ENCODE measurements at regions not wholly inside any gene's neighbourhood (a gene's known extent, or its start where the extent isn't known, plus 50 kb on each side); places are given as distances from the start of the nearest gene placed in this dataset.

DNA sequence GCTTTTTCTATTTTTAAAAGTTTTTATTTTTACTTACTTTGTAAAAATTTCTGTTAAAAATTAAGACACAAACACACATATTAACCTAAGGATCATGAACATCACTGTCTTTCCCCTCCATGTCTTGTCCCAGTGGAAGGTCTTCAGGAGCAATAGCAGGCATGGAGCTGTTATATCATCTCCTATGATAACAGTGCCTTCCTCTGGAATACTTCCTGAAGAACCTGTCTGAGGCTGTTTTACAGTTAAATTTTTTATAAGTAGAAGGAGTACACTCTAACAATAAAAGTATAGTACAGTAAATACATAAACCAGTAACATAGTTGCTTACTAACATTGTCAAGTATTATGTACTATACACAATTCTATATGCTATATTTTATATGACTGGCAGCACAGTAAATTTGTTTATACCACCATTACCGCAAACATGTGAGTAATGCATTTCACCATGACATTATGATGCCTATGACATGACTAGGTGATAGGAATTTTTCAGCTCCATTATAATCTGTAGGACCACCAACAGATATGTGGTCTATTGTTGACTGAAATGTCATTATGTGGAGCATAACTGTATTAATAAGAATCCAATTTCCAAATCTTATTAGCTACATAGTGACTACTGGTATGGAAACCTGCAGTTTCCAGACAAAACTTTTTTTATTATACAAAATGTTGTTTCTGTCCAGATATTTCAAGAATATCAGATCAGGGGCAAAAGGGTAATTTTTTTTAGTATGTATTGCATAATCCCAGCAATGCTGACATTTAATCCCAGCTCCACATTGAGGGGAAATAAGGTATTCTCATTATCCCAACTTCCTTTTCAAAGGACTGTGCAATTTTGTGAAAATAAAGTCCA is 337.2 kb upstream of the SLC39A10 start:
- no peak for ATAC-seq

DNA sequence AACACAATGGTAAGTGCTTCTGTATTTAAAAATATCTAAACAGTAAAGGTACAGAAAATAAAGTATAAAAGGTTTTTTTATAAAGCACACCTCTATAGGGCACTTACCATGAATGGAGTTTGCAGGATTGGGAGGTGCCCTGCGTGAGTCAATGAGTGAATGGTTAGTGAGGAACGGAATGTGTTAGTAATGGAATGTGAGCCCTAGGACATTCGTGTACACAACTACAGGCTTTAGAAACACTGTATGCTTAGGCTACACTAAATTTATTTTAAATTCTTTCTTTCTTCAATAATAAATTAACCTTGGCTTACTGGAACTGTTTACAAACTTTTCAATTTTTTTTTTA is 337.9 kb upstream of the SLC39A10 start:
- ATAC-seq (no peak), DNase-seq (ENCODE audit: low spot score) (no peak)

More for the DNA sequence above, 337.2 kb upstream of the SLC39A10 start:
- no peak for DNase-seq (ENCODE audit: low spot score)

DNA sequence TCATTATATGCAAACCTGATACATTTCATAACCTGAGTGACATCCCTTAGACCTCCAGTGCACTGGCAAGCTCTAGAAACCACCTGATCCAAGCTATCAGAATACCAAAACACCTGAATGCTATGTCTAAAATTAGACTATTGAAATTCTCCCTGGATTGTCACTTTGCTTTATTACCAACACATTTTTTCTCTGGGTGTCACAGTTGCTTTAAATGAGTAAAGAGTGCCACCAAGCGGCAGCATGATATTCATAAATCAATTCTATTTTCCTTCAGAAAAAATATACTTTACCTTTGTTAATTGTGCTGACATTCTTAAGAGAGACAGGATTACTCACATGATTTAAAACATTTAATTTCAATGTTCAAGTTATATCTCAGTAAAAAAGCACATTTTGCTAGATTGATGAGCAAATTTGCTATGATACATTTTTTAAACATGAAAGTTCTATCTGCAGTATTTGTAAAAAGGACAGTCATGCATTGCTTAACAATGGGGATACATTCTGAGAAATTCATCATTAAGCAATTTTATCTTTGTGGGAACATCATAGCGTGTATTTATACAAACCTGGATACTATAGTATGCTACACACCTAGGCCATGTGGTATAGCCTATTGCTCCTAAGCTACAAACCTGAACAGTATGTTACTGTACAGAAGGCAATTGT is 338.4 kb upstream of the SLC39A10 start:
- DNase-seq (ENCODE audit: low spot score): no peak
- ATAC-seq: peak; percentile 60

DNA sequence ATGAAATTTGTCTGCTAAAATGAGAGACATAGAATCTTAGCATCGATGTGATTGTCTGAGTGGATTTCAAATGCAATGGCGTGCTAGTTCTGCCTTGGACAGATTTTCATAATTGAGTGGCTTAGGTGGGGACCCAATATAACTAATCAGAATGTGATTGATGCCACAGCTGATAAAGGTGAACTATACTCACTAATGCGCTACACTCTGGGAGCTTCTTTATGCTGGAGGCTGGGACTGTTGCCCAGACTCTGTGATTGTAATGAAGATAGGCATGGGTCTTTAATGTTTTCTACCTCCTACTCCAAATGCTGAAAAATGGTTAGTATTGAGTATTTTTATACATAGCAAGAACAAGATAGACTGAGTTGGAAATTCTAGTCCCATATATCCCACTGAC is 339.5 kb upstream of the SLC39A10 start:
- DNase-seq (ENCODE audit: low spot score) (no peak), ATAC-seq (no peak)

DNA sequence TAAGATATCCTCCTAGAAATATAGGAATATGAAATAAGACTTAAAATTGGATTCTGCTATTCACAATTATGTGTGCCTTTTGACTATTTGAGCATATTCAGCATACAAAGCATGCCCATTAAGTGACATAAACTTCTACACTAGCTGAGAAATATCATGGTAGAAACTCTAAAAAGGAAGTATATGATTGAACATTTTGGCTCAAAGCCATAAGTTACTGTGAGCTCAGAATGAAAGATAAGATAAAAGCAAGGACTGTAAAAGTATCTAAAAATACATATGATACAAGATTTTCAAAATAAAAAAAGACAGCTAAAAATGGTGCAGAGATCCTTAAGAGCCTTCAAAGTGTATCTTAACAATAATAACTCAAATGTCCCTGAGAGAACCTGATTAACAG is 340.5 kb upstream of the SLC39A10 start:
- DNase-seq (ENCODE audit: low spot score) (no peak), ATAC-seq (no peak)

DNA sequence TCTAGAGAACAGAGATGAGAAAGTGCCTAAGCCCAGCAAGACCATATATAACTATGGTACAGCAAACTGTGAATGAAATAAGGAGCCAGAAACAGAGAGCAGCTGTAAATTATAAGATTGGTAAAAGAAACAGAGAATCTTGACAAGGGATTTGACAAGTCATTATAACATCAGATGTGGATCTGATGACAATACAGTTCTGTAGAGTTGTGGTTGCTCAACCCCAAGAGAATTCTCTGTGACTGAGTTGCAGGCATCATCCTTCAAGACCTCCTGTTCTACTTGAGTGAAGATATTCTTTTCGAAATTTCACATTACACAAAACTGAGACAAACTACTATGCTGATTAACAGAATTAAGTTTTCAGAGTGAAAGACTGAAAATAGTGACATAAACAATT is 343.1 kb upstream of the SLC39A10 start:
- ATAC-seq: no peak
- no peak for DNase-seq (ENCODE audit: low spot score)

DNA sequence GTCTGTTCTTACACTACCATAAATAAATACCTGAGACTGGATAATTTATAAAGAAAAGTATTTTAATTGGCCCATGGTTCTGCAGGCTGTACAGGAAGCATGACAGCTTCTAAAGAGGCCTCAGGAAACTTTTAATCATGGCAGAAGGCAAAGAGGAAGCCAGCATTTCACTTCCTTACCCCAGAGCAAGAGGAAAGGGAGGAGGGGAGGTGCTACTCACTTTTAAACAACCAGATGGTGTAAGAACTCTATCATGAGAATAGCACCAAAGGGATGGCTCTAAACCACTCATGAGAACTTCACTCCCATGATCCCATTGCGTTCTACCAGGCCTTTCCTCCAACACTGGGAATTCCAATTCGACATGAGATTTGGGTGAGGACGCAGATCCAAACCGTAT is 344.4 kb upstream of the SLC39A10 start:
- ATAC-seq (no peak), DNase-seq (ENCODE audit: low spot score) (no peak)

DNA sequence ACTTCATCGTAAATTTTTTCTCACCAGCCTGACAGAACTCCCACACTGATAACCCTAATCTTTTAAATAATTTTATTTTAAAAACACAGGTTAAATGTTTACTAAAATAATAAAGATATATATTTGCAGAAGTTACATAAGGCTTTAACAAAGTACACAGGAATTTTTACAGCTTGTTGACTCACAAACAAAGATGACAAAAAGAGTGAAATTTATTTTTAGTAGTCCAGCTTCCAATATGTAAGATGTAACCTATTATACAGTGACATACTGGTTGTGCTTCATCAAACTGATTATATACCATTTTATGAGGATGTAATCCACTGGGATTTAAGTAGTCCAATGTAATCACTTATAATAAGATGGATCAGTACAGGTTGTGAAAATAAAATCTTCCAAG is 348.9 kb upstream of the SLC39A10 start:
- DNase-seq (ENCODE audit: low spot score) (no peak), ATAC-seq (no peak)

DNA sequence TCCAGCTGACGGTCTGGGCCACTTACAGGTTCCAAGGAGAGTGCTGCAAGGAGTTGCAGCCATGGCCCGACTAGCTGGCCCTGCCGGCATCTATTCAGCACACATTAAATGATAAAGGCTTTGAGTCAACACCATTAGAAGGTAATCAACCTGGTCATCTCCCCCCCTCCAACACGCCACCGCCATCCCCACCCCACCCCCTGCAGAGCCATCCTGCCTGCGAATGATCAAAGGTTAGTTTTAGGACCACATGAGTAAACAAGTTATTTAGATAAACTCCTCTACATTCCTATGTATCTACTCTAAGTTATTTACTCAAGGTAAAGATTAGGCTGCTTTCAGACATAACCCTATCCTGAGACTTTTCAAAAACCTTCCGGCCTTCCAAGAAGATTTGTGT is 349.3 kb upstream of the SLC39A10 start:
- ATAC-seq (no peak), DNase-seq (ENCODE audit: low spot score) (no peak)

DNA sequence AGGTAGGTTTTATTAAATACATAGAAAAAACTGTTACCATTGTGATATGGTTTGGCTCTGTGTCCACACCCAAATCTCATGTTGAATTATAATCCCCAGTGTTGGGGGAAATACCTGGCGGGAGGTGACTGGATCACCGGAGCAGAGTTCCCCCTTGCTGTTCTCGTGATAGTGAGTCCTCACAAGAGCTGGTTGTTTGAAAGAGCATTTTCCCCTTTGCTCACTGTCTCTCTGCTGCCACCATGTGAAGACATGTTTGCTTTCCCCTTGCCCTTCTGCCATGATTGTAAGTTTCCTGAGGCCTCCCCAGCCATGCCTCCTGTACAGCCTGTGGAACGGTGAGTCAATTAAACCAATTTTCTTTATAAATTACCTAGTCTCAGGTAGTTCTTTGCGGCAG is 352.7 kb upstream of the SLC39A10 start:
- ATAC-seq: no peak
- DNase-seq (ENCODE audit: low spot score): no peak

DNA sequence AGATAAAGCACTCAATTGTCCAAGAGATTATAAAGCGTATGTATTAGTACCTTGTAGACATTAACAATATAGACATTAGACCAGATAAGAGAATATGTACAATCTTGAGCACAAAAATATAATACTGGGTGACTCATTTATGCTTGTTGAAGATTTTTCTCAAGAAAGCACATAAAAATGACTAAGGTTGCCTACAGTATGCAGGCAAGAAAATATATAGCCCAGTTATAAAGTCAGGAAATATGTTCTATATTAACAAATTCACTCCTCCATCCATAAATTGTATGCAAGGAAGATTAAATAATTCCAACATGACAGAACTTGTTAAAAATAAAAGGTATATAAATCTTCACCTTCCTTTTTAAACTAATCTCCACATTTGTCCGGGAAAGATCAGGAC is 356.4 kb upstream of the SLC39A10 start:
- ATAC-seq (no peak), DNase-seq (ENCODE audit: low spot score) (no peak)

DNA sequence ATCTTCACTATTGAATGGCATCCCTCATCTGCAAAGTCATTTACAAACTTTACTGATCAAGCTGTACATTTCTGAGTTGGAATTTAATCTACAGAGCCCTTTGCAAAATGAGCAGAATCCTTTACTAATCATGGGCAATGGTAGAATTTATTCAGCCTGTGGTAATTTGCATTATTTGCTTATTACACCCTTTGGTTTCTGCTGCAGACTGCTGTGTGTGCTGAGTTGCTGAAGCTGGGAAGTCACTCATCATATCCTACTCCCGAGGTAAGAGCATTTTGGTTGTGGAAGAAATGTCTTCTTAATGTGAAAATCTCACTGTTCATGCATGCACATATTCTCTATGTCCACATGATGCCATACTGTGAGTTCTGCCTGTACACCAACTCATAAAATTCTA is 357.4 kb upstream of the SLC39A10 start:
- no peak for DNase-seq (ENCODE audit: low spot score)
- no peak for ATAC-seq

DNA sequence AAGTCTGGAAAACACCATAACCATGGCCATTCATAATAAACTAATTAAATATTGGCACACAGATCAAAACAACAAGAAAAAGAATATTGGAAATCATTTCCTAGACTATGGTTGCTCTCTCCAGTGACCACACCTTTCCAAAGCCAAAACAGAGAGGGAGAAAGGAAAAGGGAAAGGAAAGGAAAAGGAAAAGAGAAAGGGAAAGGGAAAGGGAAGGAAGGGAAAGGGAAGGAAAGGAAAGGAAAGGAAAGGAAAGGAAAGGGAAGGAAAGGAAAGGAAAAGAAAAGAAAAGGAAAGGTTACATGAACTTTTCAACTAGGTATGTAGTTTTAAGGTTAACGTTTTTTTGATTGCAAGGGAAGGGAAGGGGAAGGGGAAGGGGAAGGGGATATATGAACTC is 360.5 kb upstream of the SLC39A10 start:
- DNase-seq (ENCODE audit: low spot score) (no peak), ATAC-seq (no peak)

DNA sequence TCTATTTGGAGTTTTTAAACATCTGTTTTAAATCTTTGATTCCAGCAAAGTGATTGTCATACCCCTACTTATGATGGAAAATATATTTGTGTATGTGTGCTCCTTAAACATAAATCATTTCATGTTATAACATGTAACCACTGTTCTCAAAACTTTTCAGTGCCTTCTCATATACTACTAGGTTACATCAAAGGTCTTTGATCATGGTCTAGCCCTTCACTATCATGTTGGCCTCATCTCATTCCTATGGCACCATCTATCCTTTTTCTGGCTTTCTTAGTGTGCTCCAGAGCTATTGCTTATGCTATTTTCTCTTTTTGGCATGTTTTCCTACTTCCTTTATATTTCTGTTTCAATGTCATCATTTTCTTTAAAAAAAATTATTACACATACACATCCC is 367.9 kb upstream of the SLC39A10 start:
- ATAC-seq (no peak), DNase-seq (ENCODE audit: low spot score) (no peak)

DNA sequence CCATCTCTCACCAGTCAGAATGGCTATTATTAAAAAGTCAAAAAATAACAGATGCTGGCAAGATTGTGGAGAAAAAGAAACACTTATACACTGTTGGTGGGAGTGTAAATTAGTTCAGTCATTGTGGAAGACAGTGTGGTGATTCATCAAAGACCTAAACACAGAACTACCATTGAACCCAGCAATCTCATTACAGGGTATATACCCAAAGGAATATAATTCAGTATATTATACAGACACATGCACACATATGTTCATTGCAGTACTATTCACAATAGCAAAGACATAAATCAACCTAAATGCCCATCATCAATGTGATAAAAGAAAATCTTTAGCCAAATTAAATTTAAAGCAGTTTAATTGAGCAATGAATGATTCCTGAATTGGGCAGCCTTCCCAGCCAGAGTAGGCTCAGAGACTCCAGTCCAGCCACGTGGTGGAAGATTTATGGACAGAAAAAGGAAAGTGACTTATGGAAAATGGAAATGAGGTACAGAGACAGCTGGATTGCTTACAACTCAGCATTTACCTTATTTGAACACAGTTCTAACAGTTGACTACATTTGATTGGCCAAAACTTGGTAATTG is 377.1 kb upstream of the SLC39A10 start:
- ATAC-seq (no peak), DNase-seq (ENCODE audit: low spot score) (no peak)

DNA sequence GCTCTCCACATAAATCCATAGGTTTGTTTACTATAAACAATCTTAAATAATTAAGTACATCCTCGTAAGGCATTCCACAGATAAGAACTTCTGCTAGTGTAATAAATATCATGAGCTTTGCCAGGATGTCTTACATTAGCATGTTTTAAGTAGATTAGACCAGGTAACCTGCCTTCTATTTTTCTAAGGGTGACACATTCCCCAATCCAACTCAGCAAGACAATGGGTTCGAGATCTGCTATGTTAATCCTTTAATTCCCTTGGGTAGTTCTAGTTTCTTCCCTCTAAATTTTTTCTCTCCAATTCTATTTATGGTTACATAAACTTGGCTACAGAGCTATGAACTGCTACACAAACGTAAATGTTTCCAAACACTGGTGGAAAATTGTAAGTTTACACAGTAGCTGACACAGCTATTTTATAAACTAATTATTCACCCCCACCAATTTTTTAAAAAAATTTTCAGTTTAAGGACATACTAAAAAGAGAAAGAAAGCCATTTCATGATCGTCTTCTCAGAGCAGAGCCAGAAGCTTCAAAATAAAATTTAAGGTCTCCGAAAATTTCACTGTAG is 386.5 kb upstream of the SLC39A10 start:
- no peak for DNase-seq (ENCODE audit: low spot score)
- no peak for ATAC-seq

DNA sequence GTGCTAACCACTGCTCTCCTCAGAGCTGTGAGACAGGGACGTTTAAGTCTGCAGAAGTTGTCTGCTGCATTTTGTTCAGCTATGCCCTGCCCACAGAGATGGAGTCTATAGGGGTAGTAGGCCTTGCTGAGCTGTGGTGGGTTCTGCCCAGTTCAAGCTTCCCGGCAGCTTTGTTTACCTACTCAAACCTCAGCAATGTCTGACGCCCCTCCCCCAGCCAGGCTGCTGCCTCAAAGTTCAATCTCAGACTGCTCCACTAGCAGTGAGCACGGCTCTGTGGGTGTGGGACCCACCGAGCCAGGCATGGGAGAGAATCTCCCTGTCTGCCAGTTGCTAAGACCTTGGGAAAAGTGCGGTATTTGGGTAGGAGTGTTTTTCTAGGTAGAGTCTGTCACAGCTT is 387.8 kb upstream of the SLC39A10 start:
- DNase-seq (ENCODE audit: low spot score) (no peak), ATAC-seq (no peak)

DNA sequence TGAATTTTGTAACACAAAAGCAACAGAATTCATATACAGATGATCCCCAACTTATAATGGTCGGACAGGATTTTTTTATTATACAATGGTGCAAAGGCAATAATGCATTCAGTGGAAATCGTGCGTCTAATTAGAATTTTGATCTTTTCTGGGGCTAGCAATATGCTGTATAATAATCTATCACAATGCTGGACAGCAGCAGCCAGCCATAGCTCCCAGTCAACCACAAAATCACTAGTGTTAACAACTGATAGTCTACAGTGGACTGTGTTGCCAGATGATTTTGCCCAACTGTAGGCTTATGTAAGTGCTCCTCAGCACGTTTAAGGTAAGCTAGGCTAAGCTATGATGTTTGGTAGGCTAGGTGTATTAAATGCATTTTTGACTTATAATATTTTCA is 399.0 kb upstream of the SLC39A10 start:
- no peak for ATAC-seq
- DNase-seq (ENCODE audit: low spot score): no peak

DNA sequence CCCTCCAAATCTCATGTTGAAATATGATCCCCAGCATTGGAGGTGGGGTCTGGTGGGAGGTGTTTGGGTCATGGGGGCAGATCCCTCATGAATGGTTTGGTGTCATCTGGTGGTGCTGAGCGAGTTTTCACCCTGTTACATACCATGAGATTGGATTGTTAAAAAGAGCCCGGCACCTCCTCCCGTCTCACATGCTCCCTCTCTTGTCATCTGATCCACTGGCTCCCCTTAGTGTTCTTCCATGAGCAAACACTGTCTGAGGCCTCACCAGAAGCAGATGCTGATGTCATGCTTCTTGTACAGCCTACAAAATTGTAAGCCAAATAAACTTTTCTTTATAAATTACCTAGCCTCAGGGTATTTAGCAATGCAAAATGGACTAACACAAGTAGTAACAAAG is 405.0 kb upstream of the SLC39A10 start:
- DNase-seq (ENCODE audit: low spot score) (no peak), ATAC-seq (no peak)

DNA sequence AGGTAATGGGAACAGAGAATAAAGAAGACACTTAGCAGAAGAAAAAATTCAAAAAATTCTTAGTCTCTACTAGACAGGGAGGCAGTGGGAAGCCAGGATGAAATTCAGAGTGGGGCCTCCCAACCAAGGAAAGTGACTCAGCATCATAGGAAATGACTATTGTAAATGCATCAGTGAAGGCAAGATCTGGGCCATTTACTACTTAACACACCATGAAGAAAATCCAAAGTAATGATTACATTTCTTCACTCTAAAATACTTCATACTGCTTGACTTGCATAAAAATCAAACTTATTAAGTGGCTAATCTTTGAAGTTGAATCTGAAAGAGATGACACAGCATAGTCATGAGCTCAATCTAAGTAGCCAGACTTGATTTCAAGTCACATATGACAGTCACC is 405.8 kb upstream of the SLC39A10 start:
- DNase-seq (ENCODE audit: low spot score) (no peak), ATAC-seq (no peak)

DNA sequence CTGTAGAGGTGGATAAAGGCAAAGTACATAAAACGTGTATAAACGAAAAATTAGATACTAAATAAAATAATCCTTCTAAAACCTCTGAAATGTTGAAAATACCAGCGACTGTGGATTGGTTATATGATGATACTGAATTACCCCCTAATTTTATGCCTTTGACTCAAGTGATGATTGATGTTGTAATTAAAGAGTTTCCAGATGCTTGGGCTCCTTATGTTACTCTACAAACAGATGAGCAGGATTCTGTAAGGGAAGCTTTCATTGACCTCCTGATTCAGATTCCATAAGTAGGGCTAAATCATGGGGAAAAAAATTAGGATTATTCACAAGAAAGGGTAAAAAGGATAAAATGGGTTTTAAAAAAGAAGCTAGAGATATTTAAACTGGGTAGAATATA is 418.2 kb upstream of the SLC39A10 start:
- DNase-seq (ENCODE audit: low spot score): no peak
- ATAC-seq: no peak

DNA sequence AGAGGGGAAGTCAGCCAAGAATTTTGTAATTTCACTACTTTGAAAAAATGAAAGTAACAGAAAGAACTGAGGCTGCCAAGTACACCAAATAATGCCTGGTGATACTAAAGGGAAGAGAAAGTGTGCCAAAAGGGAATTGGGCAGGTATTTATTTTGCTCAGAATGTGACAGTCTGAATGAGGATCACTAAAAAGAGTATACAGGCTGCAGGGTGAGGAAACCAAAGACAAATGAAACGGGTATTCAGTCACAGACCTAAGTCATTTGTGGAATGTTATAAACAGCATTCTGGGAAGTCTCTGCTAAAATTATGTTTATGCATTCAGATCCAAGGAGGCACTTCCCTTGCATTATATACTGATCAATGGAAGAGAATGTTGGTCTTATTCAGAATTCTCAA is 418.6 kb upstream of the SLC39A10 start:
- no peak for ATAC-seq
- DNase-seq (ENCODE audit: low spot score): no peak
